ENCODE measurements at regions not wholly inside any gene's neighbourhood (a gene's known extent, or its start where the extent isn't known, plus 50 kb on each side); places are given as distances from the start of the nearest gene placed in this dataset.
"Not testable (repeated sequence)": the region's sequence is repeated elsewhere in the genome, so short reads cannot be mapped to it uniquely, and the experiment has no call there.

DNA sequence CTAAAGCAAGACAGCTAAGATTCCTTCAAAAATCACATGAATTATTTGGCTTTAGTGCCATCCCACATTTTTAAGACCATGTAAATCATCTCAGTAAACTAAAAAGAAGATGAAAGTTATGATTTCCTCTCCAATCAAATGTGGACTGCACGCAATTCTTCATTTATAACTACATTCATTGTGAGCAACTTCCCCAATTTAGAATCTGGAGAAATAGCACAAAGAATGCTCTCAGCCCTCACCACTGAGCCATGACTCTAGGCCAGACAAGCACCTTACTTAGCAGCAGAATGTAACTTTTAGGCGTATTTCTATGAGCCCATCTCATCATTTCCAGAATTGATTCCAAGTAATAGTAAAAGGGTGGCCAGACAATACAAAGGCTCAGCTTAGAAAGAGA lies 616.6 kb downstream of the TLE1 start:
- no peak for DNase-seq (ENCODE audit: low read depth)
- TF ChIP-seq, protein P1, sequence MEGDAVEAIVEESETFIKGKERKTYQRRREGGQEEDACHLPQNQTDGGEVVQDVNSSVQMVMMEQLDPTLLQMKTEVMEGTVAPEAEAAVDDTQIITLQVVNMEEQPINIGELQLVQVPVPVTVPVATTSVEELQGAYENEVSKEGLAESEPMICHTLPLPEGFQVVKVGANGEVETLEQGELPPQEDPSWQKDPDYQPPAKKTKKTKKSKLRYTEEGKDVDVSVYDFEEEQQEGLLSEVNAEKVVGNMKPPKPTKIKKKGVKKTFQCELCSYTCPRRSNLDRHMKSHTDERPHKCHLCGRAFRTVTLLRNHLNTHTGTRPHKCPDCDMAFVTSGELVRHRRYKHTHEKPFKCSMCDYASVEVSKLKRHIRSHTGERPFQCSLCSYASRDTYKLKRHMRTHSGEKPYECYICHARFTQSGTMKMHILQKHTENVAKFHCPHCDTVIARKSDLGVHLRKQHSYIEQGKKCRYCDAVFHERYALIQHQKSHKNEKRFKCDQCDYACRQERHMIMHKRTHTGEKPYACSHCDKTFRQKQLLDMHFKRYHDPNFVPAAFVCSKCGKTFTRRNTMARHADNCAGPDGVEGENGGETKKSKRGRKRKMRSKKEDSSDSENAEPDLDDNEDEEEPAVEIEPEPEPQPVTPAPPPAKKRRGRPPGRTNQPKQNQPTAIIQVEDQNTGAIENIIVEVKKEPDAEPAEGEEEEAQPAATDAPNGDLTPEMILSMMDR (IDR thresholded peaks at IDR 0.05; ENCODE audit: insufficient read depth, low read length, poor library complexity, severe bottlenecking): no peak
- Histone ChIP-seq H3K36me3 (ENCODE audit: control insufficient read depth, insufficient read depth, low read length) (no peaks in the 10 kb centered on the region), H3K27me3 (ENCODE audit: control insufficient read depth, insufficient read depth, low read length) (no peaks in the 10 kb centered on the region), H3K4me3 (ENCODE audit: low read depth, low read length) (no peak overlapping the region)

- H3K36me3 ChIP-seq (ENCODE audit: control insufficient read depth, insufficient read depth, low read length): no peaks in the 10 kb centered on the region
- no peak for DNase-seq (ENCODE audit: low read depth)
- no peak overlapping the region for H3K4me3 ChIP-seq (ENCODE audit: low read depth, low read length)
- no peaks in the 10 kb centered on the region for H3K27me3 ChIP-seq (ENCODE audit: control insufficient read depth, insufficient read depth, low read length)
- TF ChIP-seq, protein P1 (IDR thresholded peaks at IDR 0.05; ENCODE audit: insufficient read depth, low read length, poor library complexity, severe bottlenecking): no peak
Measured at GRCh38 chr9:81071108-81071507, 618.2 kb downstream of the TLE1 start.

GRCh38 chr9:81070689-81071088 lies 618.7 kb downstream of the TLE1 start:
- DNase-seq (ENCODE audit: low read depth): no peak
- Histone ChIP-seq H3K36me3 (ENCODE audit: control insufficient read depth, insufficient read depth, low read length) (no peaks in the 10 kb centered on the region), H3K4me3 (ENCODE audit: low read depth, low read length) (no peak overlapping the region), H3K27me3 (ENCODE audit: control insufficient read depth, insufficient read depth, low read length) (no peaks in the 10 kb centered on the region)
- TF ChIP-seq, protein P1 (IDR thresholded peaks at IDR 0.05; ENCODE audit: insufficient read depth, low read length, poor library complexity, severe bottlenecking): no peak

GRCh38 chr9:81069923-81070322 lies 619.4 kb downstream of the TLE1 start:
- no peak for DNase-seq (ENCODE audit: low read depth)
- TF ChIP-seq, protein P1 (IDR thresholded peaks at IDR 0.05; ENCODE audit: insufficient read depth, low read length, poor library complexity, severe bottlenecking): no peak

DNA sequence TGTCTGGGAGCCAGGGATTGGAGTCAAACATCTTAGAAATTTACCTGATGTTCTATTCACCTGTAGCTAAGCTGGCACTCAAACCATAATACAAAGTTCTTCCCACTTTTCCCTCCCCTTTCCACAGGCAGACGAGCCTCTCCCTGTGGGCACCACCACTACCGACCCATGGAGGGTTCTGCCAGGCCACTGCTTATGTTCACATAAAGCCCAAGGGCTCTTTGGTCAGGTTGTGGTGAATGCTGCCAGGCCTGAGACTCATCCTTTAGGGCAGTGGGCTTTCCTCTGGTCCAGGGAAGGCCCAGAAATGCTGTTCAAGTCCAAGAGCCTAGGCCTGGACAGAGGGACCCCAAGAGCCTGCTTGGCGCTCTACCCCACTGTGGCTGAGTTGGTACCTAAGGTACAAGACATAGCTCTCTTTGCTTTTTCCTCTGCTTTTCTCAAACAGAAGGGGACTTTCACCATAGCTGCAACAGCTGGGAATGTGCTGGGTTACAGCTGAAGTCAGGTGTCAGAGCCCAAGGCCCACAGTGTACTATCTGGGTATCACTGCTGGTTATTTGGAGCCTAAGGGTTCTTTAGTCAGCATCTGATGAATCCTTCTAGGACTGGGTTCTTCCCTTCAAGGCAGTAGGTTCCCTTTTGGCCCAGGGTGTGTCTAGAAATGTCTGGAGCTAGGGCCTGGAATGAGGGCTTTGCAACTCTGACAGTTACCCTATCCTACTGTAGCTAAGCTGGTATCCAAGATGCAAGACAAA lies 620.1 kb downstream of the TLE1 start:
- no peaks in the 10 kb centered on the region for H3K36me3 ChIP-seq (ENCODE audit: control insufficient read depth, insufficient read depth, low read length)
- TF ChIP-seq, protein P1 (IDR thresholded peaks at IDR 0.05; ENCODE audit: insufficient read depth, low read length, poor library complexity, severe bottlenecking): no peak
- no peak for DNase-seq (ENCODE audit: low read depth)

More at GRCh38 chr9:81069923-81070322, 619.4 kb downstream of the TLE1 start:
- Histone ChIP-seq H3K27me3 (ENCODE audit: control insufficient read depth, insufficient read depth, low read length) (no peaks in the 10 kb centered on the region), H3K36me3 (ENCODE audit: control insufficient read depth, insufficient read depth, low read length) (no peaks in the 10 kb centered on the region), H3K4me3 (ENCODE audit: low read depth, low read length) (no peak overlapping the region)

DNA sequence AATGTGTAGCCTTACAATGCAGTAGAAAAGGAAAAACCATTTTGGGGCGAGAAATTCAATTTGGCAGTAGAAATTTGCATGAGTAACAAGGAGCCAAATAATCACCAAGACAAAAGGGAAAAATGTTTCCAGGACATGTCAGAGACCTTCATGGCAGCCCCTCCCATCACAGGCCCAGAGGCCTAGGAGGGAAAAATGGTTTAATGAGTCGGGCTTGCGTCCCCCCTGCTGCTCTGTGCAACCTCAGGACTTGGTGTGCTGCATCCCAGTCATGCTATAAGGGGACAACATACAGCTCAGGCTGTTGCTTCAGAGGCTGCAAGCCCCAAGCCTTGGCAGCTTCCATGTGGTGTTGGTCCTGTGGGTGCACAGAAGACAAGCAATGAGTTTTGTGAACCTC lies 626.4 kb downstream of the TLE1 start:
- H3K4me3 ChIP-seq (ENCODE audit: low read depth, low read length); H3K27me3 ChIP-seq (ENCODE audit: control insufficient read depth, insufficient read depth, low read length); DNase-seq (ENCODE audit: low read depth); H3K36me3 ChIP-seq (ENCODE audit: control insufficient read depth, insufficient read depth, low read length): not testable (repeated sequence)

More for the DNA sequence above, 620.1 kb downstream of the TLE1 start:
- Histone ChIP-seq H3K4me3 (ENCODE audit: low read depth, low read length) (no peak overlapping the region), H3K27me3 (ENCODE audit: control insufficient read depth, insufficient read depth, low read length) (no peaks in the 10 kb centered on the region)

Measured in kidney epithelial cell (primary cell).